Hepatocyte (in vitro differentiated cells): ENCODE measurements at regions not wholly inside any gene's neighbourhood (a gene's known extent, or its start where the extent isn't known, plus 50 kb on each side); places are given as distances from the start of the nearest gene placed in this dataset.

Experiments used
- DNase-seq: peaks from one replicate; pipeline ENCODE4 v3.0.0-alpha.2; 2016; ENCODE audit warnings: low spot score
- H2AFZ ChIP-seq: fragments of 200-600 bp; sonication (generic); 2 replicates; pipeline ENCODE4 v1.6.0; 2016; ENCODE audit warnings: antibody characterized with exemption, mild to moderate bottlenecking
- H3K27ac ChIP-seq: fragments of 200-600 bp; sonication (generic); 2 replicates; pipeline ENCODE4 v1.5.1; 2016; ENCODE audit warnings: mild to moderate bottlenecking
- H3K27me3 ChIP-seq: fragments of 200-600 bp; sonication (generic); 2 replicates; pipeline ENCODE4 v1.6.1; 2016
- H3K36me3 ChIP-seq: fragments of 200-600 bp; sonication (generic); replicated peaks from 2 replicates; pipeline ENCODE4 v1.5.1; 2016; ENCODE audit warnings: low read depth; ENCODE audit not compliant: insufficient read depth
- H3K4me1 ChIP-seq: fragments of 200-600 bp; sonication (generic); 2 replicates; pipeline ENCODE4 v1.5.1; 2016; ENCODE audit warnings: mild to moderate bottlenecking, moderate library complexity; ENCODE audit not compliant: insufficient read depth
- H3K4me2 ChIP-seq: fragments of 200-600 bp; sonication (generic); 2 replicates; pipeline ENCODE4 v1.6.0; 2016
- H3K4me3 ChIP-seq: fragments of 200-600 bp; sonication (generic); 2 replicates; pipeline ENCODE4 v1.5.1; 2016; ENCODE audit warnings: mild to moderate bottlenecking
- H3K79me2 ChIP-seq: fragments of 200-600 bp; sonication (generic); 2 replicates; pipeline ENCODE4 v1.6.0; 2017; ENCODE audit warnings: mild to moderate bottlenecking
- H3K9me2 ChIP-seq: fragments of 200-600 bp; sonication (generic); replicated peaks from 2 replicates; pipeline ENCODE4 v1.6.0; 2017; ENCODE audit warnings: mild to moderate bottlenecking; ENCODE audit not compliant: insufficient read depth
- H3K9me3 ChIP-seq: fragments of 200-600 bp; sonication (generic); 2 replicates; pipeline ENCODE4 v1.5.1; 2016; ENCODE audit warnings: low read depth, mild to moderate bottlenecking
- H4K20me1 ChIP-seq: fragments of 200-600 bp; sonication (generic); 2 replicates; pipeline ENCODE4 v1.6.0; 2016; ENCODE audit warnings: mild to moderate bottlenecking; ENCODE audit not compliant: insufficient read depth, poor library complexity, severe bottlenecking
- EZH2 ChIP-seq: fragments of 200-600 bp; sonication (generic); IDR thresholded peaks from 2 replicates; pipeline ENCODE4 v1.6.1; 2016; ENCODE audit warnings: antibody characterized with exemption, mild to moderate bottlenecking, borderline replicate concordance
- EZH2phosphoT487 ChIP-seq: fragments of 200-600 bp; sonication (generic); IDR thresholded peaks from one replicate; pipeline ENCODE4 v1.6.1; 2018; ENCODE audit warnings: antibody characterized with exemption, mild to moderate bottlenecking, low read depth, moderate library complexity; ENCODE audit not compliant: unreplicated experiment, severe bottlenecking
- WGBS: methylation state at CpG from one replicate; pipeline ENCODE4 v1.1.6; 2016; ENCODE audit warnings: low lambda C conversion rate; ENCODE audit errors: missing lambda C conversion rate; 5-methylcytosine and 5-hydroxymethylcytosine counted together
- TF ChIP-seq, protein P1 (sequence below): fragments of 200-600 bp; sonication (generic); IDR thresholded peaks from 2 replicates; pipeline ENCODE4 v1.5.1; 2016; ENCODE audit warnings: antibody characterized with exemption, mild to moderate bottlenecking; ENCODE audit not compliant: poor library complexity

DNA sequence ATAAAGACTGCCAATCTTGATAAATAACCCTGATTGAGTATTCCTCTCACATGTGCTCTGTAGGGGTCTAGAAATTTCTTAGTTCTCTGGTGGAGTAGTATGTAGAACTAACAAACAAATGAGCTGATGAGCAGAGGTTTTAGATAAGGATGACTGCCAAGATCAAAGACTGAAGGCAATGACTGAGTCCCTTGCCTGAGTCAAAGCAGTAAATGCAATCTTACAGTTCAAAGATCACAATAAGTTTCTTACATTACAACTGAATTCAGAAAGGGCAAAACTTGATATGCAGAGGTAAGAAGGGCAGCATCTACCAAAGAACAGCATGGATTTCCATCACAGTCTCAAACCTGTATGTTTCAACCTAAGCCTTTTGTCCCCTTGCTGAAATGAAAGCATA is 172.2 kb upstream of the POU1F1 start:
- DNase-seq, result peak; percentile 29
- H3K4me3 ChIP-seq, result no peak overlapping the region
- H2AFZ ChIP-seq, result no peak overlapping the region
- no peaks in the 10 kb centered on the region for H3K9me3 ChIP-seq
- no peaks in the 10 kb centered on the region for H3K27me3 ChIP-seq
- H4K20me1 ChIP-seq, result no peaks in the 10 kb centered on the region
- no peaks in the 10 kb centered on the region for H3K4me1 ChIP-seq
- H3K4me2 ChIP-seq, result no peak overlapping the region
- peak overlapping the region; percentile 68 for H3K27ac ChIP-seq
- no peaks in the 10 kb centered on the region for H3K79me2 ChIP-seq
- no peaks in the 10 kb centered on the region for H3K36me3 ChIP-seq
- no peaks in the 10 kb centered on the region for H3K9me2 ChIP-seq
- TF ChIP-seq EZH2phosphoT487, result no peak
- TF ChIP-seq, protein P1, sequence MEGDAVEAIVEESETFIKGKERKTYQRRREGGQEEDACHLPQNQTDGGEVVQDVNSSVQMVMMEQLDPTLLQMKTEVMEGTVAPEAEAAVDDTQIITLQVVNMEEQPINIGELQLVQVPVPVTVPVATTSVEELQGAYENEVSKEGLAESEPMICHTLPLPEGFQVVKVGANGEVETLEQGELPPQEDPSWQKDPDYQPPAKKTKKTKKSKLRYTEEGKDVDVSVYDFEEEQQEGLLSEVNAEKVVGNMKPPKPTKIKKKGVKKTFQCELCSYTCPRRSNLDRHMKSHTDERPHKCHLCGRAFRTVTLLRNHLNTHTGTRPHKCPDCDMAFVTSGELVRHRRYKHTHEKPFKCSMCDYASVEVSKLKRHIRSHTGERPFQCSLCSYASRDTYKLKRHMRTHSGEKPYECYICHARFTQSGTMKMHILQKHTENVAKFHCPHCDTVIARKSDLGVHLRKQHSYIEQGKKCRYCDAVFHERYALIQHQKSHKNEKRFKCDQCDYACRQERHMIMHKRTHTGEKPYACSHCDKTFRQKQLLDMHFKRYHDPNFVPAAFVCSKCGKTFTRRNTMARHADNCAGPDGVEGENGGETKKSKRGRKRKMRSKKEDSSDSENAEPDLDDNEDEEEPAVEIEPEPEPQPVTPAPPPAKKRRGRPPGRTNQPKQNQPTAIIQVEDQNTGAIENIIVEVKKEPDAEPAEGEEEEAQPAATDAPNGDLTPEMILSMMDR, result no peak
- TF ChIP-seq EZH2, result no peak

GRCh38 chr3:87446849-87447387 is 170.5 kb upstream of the POU1F1 start:
- Histone ChIP-seq H3K27me3 (no peaks in the 10 kb centered on the region), H3K9me3 (no peaks in the 10 kb centered on the region), H3K36me3 (no peaks in the 10 kb centered on the region), H2AFZ (no peak overlapping the region), H3K9me2 (no peaks in the 10 kb centered on the region), H3K27ac (peak overlapping the region; percentile 28), H3K4me1 (no peaks in the 10 kb centered on the region), H4K20me1 (no peaks in the 10 kb centered on the region), H3K4me2 (no peak overlapping the region), H3K4me3 (no peak overlapping the region), H3K79me2 (no peaks in the 10 kb centered on the region)
- TF ChIP-seq EZH2phosphoT487 (no peak), EZH2 (no peak)
- TF ChIP-seq, protein P1, result no peak
- 65% methylated on average over 5 of the region's 5 CpGs for WGBS
- DNase-seq, result no peak

GRCh38 chr3:87442470-87442869 is 166.1 kb upstream of the POU1F1 start:
- WGBS, result 66% methylated on average over 3 of the region's 3 CpGs
- TF ChIP-seq EZH2phosphoT487, result no peak
- no peak for TF ChIP-seq EZH2
- TF ChIP-seq, protein P1, result no peak
- H3K27me3 ChIP-seq, result no peaks in the 10 kb centered on the region
- no peaks in the 10 kb centered on the region for H3K9me3 ChIP-seq
- H3K4me3 ChIP-seq, result no peak overlapping the region
- H3K36me3 ChIP-seq, result no peaks in the 10 kb centered on the region
- no peaks in the 10 kb centered on the region for H4K20me1 ChIP-seq
- H3K4me2 ChIP-seq, result no peak overlapping the region
- no peaks in the 10 kb centered on the region for H3K9me2 ChIP-seq
- no peak overlapping the region for H3K27ac ChIP-seq
- H3K79me2 ChIP-seq, result no peaks in the 10 kb centered on the region
- no peak overlapping the region for H2AFZ ChIP-seq
- DNase-seq, result peak; percentile 27
- no peaks in the 10 kb centered on the region for H3K4me1 ChIP-seq

- Histone ChIP-seq H3K9me2 (no peaks in the 10 kb centered on the region), H4K20me1 (no peaks in the 10 kb centered on the region), H3K27me3 (no peaks in the 10 kb centered on the region), H3K9me3 (no peaks in the 10 kb centered on the region), H3K36me3 (no peaks in the 10 kb centered on the region), H3K27ac (no peak overlapping the region), H3K4me3 (no peak overlapping the region), H2AFZ (no peak overlapping the region), H3K4me2 (no peak overlapping the region), H3K79me2 (no peaks in the 10 kb centered on the region), H3K4me1 (no peaks in the 10 kb centered on the region)
- DNase-seq, result no peak
- 88% methylated on average over 1 of the region's 1 CpG for WGBS
- TF ChIP-seq, protein P1, result no peak
- TF ChIP-seq EZH2phosphoT487 (no peak), EZH2 (no peak)
These were observed 161.4 kb upstream of the POU1F1 start for GRCh38 chr3:87437765-87438164.
